Heart left ventricle (tissue), 13 donors: ENCODE measurements at regions not wholly inside any gene's neighbourhood (a gene's known extent, or its start where the extent isn't known, plus 50 kb on each side); places are given as distances from the start of the nearest gene placed in this dataset.

Experiments used
- CTCF ChIP-seq, 12 donors: fragments of 200-600 bp; sonication (generic) in 4 of 12; IDR thresholded peaks; one replicate each; pipeline versions ENCODE4 v1.5.0 to v1.8.0; 2018 to 2022; ENCODE audit warnings: antibody characterized with exemption in 12 of 12, mild to moderate bottlenecking in 5 of 12
- POLR2A ChIP-seq, 2 donors: fragments of 450-650 bp; IDR thresholded peaks; one replicate each; pipeline ENCODE4 v1.6.1; 2017; ENCODE audit warnings: antibody characterized with exemption in 2 of 2, mild to moderate bottlenecking in 2 of 2, moderate library complexity in 2 of 2
- donor health status: ischemic (EF 13 %, LVEDD 7.1; RV severe dilation, severe dysfunction).
- donor health status: DM: no; HTN: yes; CAD: no.
- donor health status: DM: no; HTN: no; CAD: no.
- donor health status: ischemic (EF 25% LVEDD 6.9; RV normal size, moderate dysfunction).
- donor health status: ischemic (EF 25% LVEDD 5.7; RV mildly dilated, moderate dysfunction).
- donor health status: ischemic (EF 35%, LVEDD 5.7; RV mildly dilated, moderate dysfunction).
- donor health status: nonischemic (EF 11% LVEDD 7.7; RV severe dilation, severe dysfunction).
- donor health status: DM: yes; HTN: yes; CAD: no.
- donor health status: PGD.
- donor health status: ischemic (EF 29% LVEDD 5.4; RV normal size, mild dysfunction).
- donor health status: nonischemic (EF 23%, LVEDD 6.1; RV moderate dilation, normal function).

- TF ChIP-seq CTCF (IDR thresholded peaks at IDR 0.05) (no peak), POLR2A (IDR thresholded peaks at IDR 0.05) (no peak)
These were observed 516.1 kb downstream of the CCSER2 start for GRCh38 chr10:84844461-84844860.
